Large intestine (tissue), 3 donors: ENCODE measurements at regions not wholly inside any gene's neighbourhood (a gene's known extent, or its start where the extent isn't known, plus 50 kb on each side); places are given as distances from the start of the nearest gene placed in this dataset.

Experiments used
- DNase-seq, 2 donors: peaks; one replicate each; pipeline versions ENCODE4 v3.0.0 to v3.0.0-alpha.2; 2013
- H3K27ac ChIP-seq: one replicate; pipeline ENCODE4 v1.5.1; 2013; ENCODE audit warnings: low read length
- H3K27me3 ChIP-seq: 2 replicates; pipeline ENCODE4 v1.6.1; 2013; ENCODE audit warnings: low read length; ENCODE audit not compliant: control insufficient read depth, insufficient read depth
- H3K36me3 ChIP-seq: 2 replicates; pipeline ENCODE4 v1.6.1; 2013; ENCODE audit warnings: low read length; ENCODE audit not compliant: control insufficient read depth, insufficient read depth
- H3K4me1 ChIP-seq: one replicate; pipeline ENCODE4 v1.6.1; 2013; ENCODE audit warnings: low read length; ENCODE audit not compliant: control insufficient read depth, insufficient read depth
- H3K4me3 ChIP-seq: one replicate; pipeline ENCODE4 v1.5.1; 2013; ENCODE audit warnings: low read length
- H3K9me3 ChIP-seq: one replicate; pipeline ENCODE4 v1.6.1; 2013; ENCODE audit warnings: mild to moderate bottlenecking, low read depth, low read length, moderate library complexity; ENCODE audit not compliant: control insufficient read depth
- WGBS: methylation state at CpG from one replicate; pipeline ENCODE4 v1.1.5; 2013; ENCODE audit warnings: low lambda C conversion rate; ENCODE audit not compliant: insufficient coverage; 5-methylcytosine and 5-hydroxymethylcytosine counted together

DNA sequence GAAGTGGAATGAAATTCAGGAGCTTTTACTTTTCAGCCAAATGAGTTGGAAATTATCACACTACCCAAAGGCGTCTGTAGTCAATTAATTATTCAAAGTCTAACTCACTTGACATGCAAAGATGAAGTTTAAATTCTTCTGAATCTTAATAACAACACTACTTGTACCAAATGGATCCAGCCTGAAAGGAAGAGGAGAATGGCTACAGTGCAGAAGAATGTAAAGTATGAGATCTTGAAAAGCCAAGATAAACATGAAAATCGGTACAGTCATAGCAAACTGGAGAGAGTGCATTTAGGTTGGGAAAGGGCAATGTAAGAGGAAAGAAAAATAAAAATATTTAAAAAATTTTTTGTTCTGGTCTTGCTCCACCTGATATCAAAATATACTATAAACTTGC lies 195.5 kb downstream of the SIM1 start:
- 75% methylated on average over 2 of the region's 2 CpGs for WGBS
- H3K27ac ChIP-seq, result no peak overlapping the region

GRCh38 chr6:100268326-100268725 lies 196.4 kb downstream of the SIM1 start:
- Histone ChIP-seq H3K9me3 (no peaks in the 10 kb centered on the region), H3K36me3 (no peaks in the 10 kb centered on the region), H3K4me1 (no peaks in the 10 kb centered on the region), H3K27me3 (peaks cover 2% of the 10 kb centered on the region), H3K4me3 (no peak overlapping the region), H3K27ac (no peak overlapping the region)
- DNase-seq, result no peak
- WGBS, result no CpG with 5 or more reads among the region's 4 CpGs

More for the DNA sequence above, 195.5 kb downstream of the SIM1 start:
- no peak for DNase-seq
- no peak overlapping the region for H3K4me3 ChIP-seq
- H3K36me3 ChIP-seq, result no peaks in the 10 kb centered on the region
- H3K9me3 ChIP-seq, result no peaks in the 10 kb centered on the region
- no peaks in the 10 kb centered on the region for H3K4me1 ChIP-seq
- peaks cover 2% of the 10 kb centered on the region for H3K27me3 ChIP-seq

DNA sequence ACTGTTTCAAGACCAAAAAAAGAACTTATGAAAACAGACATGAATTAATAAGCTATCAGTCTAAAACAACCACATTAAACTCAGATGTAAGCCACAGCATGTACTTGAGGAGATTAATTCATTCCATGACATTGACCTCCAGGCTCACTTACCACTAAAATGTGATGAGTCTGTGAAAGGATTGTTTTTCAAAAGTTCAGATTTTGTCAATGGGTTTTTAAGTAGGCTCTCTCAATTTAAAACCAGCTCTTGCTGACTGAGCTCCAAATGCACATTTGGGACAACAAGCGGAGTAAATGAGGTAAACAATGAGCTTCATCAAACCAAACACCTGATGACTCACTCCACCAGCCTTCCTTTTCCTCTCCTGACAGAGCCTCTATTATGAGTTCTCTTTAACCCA lies 197.0 kb downstream of the SIM1 start:
- WGBS, result no CpG with 5 or more reads among the region's 1 CpG
- DNase-seq, result no peak
- peaks cover 2% of the 10 kb centered on the region for H3K27me3 ChIP-seq
- H3K27ac ChIP-seq, result no peak overlapping the region
- H3K9me3 ChIP-seq, result no peaks in the 10 kb centered on the region
- H3K4me1 ChIP-seq, result no peaks in the 10 kb centered on the region
- no peaks in the 10 kb centered on the region for H3K36me3 ChIP-seq
- H3K4me3 ChIP-seq, result no peak overlapping the region

DNA sequence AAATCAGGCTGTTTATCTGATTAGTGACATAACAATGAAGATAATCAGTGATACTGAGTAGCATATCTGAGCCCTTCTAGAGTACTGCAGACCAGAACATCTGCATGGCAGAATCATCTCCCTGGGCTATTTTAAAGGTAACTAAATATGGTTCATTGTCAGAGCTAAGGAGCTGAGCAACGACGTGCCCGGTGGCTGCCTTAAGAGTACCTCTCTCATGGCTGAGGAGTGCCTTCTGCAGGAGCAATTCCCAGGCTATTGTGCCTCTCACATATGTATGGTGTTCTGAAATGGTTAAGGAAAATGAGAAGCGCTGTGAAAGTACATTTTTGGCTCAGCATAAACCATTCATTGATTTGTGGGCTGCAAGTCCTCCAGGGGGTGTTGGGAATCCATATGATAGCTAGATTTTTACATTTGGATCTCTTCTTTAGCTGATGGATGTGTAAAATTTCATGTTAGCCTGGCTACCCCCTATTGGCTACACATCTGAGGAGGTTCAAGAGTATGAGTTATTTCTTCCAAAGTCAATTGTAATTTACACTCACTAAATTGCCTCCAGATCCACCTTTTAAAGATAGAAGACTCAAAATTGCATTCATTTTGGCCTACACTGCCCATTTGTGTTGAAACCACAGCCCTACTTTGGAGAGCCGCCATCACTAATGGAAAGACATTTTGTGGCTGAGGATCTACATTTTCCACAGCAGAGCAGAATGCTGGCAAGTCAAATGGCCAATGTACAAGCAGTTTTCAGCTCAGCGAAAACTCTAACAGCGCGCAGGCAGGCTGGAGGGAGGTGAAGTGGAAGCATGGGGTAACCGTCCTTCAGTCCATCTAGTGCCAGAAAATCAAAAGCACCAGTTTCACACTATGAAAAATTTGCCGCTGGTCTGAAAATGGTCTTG lies 198.0 kb downstream of the SIM1 start:
- 100% methylated on average over 1 of the region's 10 CpGs for WGBS
- no peak for DNase-seq
- Histone ChIP-seq H3K4me1 (no peaks in the 10 kb centered on the region), H3K27me3 (peaks cover 2% of the 10 kb centered on the region), H3K4me3 (no peak overlapping the region), H3K36me3 (no peaks in the 10 kb centered on the region), H3K27ac (no peak overlapping the region), H3K9me3 (no peaks in the 10 kb centered on the region)

DNA sequence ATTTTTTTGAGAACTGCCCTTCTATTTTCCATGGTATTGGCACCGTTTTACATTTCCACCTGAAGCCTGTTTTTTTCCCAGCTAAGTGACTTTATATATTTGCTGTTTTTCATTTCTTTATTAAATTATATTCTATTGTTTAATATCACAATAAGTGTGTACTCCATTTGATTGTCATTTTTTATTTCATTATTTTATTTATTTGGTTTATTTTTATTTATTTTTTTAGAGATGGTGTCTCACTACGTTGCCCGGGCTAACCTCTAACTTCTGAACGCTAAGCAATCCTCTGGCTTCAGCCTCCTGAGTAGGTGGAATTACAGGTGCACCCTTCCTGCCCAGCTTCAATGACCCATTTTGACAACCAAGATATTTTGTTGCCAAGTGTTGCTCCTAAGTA lies 202.6 kb downstream of the SIM1 start:
- Histone ChIP-seq H3K27ac (no peak overlapping the region), H3K27me3 (peaks cover 2% of the 10 kb centered on the region), H3K36me3 (no peaks in the 10 kb centered on the region), H3K4me3 (no peak overlapping the region), H3K9me3 (no peaks in the 10 kb centered on the region), H3K4me1 (no peaks in the 10 kb centered on the region)
- 94% methylated on average over 4 of the region's 4 CpGs for WGBS
- no peak for DNase-seq

- no peak for DNase-seq
- H3K27ac ChIP-seq, result no peak overlapping the region
- no peak overlapping the region for H3K4me3 ChIP-seq
- no peaks in the 10 kb centered on the region for H3K36me3 ChIP-seq
- H3K9me3 ChIP-seq, result no peaks in the 10 kb centered on the region
- H3K4me1 ChIP-seq, result no peaks in the 10 kb centered on the region
- WGBS, result no CpG with 5 or more reads among the region's 2 CpGs
- peaks cover 2% of the 10 kb centered on the region for H3K27me3 ChIP-seq
Measured at GRCh38 chr6:100261486-100261885, 203.2 kb downstream of the SIM1 start.

- H3K9me3 ChIP-seq, result no peaks in the 10 kb centered on the region
- H3K4me3 ChIP-seq, result no peak overlapping the region
- no peaks in the 10 kb centered on the region for H3K4me1 ChIP-seq
- no peak overlapping the region for H3K27ac ChIP-seq
- no peak for DNase-seq
- no peaks in the 10 kb centered on the region for H3K36me3 ChIP-seq
- peaks cover 2% of the 10 kb centered on the region for H3K27me3 ChIP-seq
Measured at GRCh38 chr6:100260584-100260983, 204.1 kb downstream of the SIM1 start.

DNA sequence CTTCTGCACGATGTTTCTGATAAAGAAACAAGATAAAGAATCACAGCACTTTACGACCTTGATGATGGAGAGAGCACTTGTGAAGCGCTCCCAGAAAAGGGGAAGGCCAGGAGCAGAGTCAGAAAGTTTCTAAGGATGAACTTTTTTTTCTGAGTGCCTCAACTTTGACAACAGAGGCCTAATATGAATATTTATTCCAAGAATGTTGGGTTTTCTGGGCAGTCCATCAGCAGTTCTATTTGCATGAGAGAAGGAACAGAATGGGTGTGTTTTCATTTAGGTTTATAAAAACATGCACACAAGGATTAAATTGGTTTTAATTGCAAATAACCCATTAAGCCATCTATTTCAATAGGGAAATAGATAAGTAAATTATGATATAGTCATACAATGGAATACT lies 204.9 kb downstream of the SIM1 start:
- DNase-seq, result no peak
- Histone ChIP-seq H3K9me3 (no peaks in the 10 kb centered on the region), H3K27ac (no peak overlapping the region), H3K4me1 (no peaks in the 10 kb centered on the region), H3K4me3 (no peak overlapping the region), H3K36me3 (no peaks in the 10 kb centered on the region), H3K27me3 (no peaks in the 10 kb centered on the region)
- 52% methylated on average over 2 of the region's 3 CpGs for WGBS

- no peaks in the 10 kb centered on the region for H3K36me3 ChIP-seq
- WGBS, result 83% methylated on average over 2 of the region's 2 CpGs
- H3K27me3 ChIP-seq, result no peaks in the 10 kb centered on the region
- no peaks in the 10 kb centered on the region for H3K9me3 ChIP-seq
- no peak for DNase-seq
- H3K4me1 ChIP-seq, result no peaks in the 10 kb centered on the region
- H3K27ac ChIP-seq, result no peak overlapping the region
- H3K4me3 ChIP-seq, result no peak overlapping the region
Measured at GRCh38 chr6:100258752-100259151, 206.0 kb downstream of the SIM1 start.

DNA sequence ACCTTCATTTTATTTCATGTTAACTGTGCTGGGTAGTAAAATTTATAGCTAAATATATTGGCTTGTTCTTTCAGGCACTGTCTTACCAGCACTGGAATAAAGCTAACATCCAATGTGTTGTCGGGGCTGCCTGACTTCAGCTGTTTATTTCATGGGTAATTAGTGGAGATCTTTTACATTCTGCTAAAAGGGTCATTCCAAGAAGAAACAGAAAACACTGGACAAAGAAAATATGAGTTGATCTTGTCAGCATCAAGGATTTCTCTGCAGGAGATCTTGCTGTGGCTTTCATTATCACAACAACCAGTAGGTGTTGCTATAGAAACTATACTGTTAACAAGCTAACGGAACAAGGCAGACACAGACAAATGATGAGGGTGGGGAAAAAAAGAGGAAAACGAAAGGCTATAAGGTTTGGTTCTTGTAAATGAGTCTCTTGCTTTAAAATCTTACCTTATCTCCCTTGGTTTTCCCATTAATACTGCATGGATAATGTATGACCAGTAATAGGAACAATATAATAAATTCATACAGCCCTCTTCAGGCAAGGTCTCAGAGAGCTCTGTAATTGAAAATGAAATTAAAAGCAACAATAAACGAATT lies 206.8 kb downstream of the SIM1 start:
- H3K27ac ChIP-seq, result no peak overlapping the region
- H3K4me1 ChIP-seq, result no peaks in the 10 kb centered on the region
- no peaks in the 10 kb centered on the region for H3K27me3 ChIP-seq
- 50% methylated on average over 2 of the region's 4 CpGs for WGBS
- no peak for DNase-seq
- no peaks in the 10 kb centered on the region for H3K9me3 ChIP-seq
- H3K4me3 ChIP-seq, result no peak overlapping the region
- no peaks in the 10 kb centered on the region for H3K36me3 ChIP-seq

DNA sequence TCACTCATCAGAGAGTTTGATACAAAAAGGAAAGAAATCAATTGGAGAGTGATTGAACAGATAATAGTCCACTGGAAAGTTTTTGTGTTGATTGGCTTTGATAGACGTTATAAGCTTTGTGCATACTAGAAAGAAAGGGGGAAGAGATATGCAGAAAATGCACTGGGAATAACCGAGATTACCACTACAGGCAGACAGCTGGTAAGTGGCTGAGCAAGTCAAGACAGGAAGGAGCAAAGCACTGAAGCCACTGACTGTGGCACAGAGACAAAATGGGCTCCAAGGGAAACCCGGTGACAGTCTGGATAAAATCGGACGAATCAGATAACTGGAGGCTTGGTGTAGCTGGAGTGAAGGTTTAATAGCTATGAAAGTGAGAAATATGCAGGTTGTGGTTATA lies 209.0 kb downstream of the SIM1 start:
- no peak for DNase-seq
- Histone ChIP-seq H3K9me3 (no peaks in the 10 kb centered on the region), H3K4me1 (no peaks in the 10 kb centered on the region), H3K36me3 (no peaks in the 10 kb centered on the region), H3K4me3 (no peak overlapping the region), H3K27me3 (no peaks in the 10 kb centered on the region), H3K27ac (no peak overlapping the region)
- WGBS, result no CpG with 5 or more reads among the region's 5 CpGs
